Left ventricle myocardium superior (tissue), 1 donor: ENCODE measurements at regions not wholly inside any gene's neighbourhood (a gene's known extent, or its start where the extent isn't known, plus 50 kb on each side); places are given as distances from the start of the nearest gene placed in this dataset.

ENCODE experiments used
- ATAC-seq: fragments of 200-7000 bp; cut with Tn5 transposase; one replicate; pipeline ENCODE4 v1.9.1; 2020; ENCODE audit warnings: mild to moderate bottlenecking, moderate library complexity
- DNase-seq: peaks from one replicate; pipeline ENCODE4 v3.0.0-alpha.2; 2020
- intact Hi-C: fragments of 100-400 bp; cut with micrococcal nuclease; formaldehyde crosslinking; loops from one replicate; pipeline ENCODE4 v1.11.0; 2022
- donor health status: DM: no; HTN: yes; CAD: no; lungs with severe emphysema.

DNA sequence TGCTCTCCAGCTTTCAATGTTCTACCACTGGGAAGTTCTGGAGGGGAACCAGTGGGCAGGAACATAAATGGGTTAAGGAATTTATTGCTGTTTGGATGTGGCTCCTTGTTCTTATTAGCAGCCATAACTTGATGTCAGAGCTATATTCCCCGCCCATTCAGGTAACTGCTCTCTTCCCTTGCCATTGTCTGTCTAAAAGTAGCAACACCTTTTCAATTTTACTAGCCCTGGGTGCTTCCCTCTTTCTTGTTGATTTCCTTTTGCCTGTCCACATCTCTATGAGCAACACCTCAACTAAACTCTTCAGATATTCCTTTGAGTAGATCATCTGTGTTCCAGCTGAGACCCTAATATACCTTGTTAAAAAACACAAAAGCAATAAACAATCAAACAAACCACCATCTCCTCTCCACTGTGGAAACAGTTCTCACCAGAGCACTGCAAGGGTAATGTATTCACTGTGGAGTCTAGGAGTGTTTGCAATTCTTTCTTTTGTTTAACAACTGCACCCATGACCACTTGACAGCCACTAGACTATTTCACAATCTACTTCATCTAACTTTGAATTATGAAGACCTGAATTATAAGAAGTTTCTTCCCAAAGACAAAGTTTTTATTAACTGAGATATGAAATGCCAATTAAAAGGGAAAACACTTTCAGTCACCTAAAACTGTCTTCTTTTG, 436.7 kb downstream of the IPMK start:
- ATAC-seq (no peak), DNase-seq (no peak)
- intact Hi-C loops = no loop called here

- intact Hi-C loops = no loop called here
- no peak for DNase-seq
- no peak for ATAC-seq
Observed at GRCh38 chr10:57825015-57825414, 442.7 kb downstream of the IPMK start.

- intact Hi-C loops = no loop called here
- no peak for ATAC-seq
- DNase-seq = no peak
Observed at GRCh38 chr10:57823398-57823797, 444.3 kb downstream of the IPMK start.

GRCh38 chr10:57822965-57823364, 444.7 kb downstream of the IPMK start:
- ATAC-seq = no peak
- intact Hi-C loops = no loop called here
- DNase-seq = no peak

DNA sequence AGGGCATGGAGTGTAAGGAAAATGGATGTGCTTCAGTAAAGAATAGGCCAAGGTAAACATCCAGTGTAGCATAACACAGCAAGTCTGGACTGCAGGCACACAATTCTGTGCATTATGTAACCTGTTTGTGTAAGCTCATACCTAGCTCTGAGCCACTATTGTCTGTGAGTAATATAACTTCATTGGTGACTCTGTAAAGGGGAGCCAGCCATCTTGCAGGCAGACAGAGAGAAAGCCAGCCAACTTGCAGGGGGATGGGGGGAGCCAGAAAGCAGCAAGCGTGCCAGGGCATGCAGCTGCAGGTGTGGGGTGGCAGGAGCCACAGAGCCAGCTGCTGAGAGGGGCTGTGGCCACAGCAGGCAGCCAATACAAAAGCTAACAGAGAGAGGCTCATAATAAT, 449.2 kb downstream of the IPMK start:
- intact Hi-C loops = no loop called here
- no peak for ATAC-seq
- no peak for DNase-seq

DNA sequence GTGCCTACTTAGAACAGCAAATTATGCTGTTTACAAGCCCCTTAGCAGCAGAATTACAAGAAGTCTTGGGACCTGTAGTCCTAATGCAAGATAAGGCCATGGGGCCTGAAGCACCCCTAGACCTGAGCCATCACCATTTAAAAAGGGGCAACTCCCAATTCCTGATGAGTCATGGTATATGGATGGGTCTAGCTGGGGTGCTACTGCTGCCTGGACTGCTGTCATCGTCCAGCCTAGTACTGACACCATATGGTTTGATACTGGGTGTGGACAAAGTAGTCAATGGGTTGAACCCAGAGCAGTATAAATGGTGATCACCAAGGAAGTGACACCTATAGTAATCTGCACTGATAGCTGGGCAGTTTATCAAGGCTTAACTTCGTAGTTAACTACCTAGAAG, 450.0 kb downstream of the IPMK start:
- intact Hi-C loops = no loop called here
- ATAC-seq = no peak
- no peak for DNase-seq

- intact Hi-C loops = no loop called here
- ATAC-seq = no peak
- no peak for DNase-seq
Observed at GRCh38 chr10:57815949-57816348, 451.7 kb downstream of the IPMK start.

GRCh38 chr10:57809961-57810360, 457.7 kb downstream of the IPMK start:
- intact Hi-C loops = no loop called here
- no peak for ATAC-seq

GRCh38 chr10:57807906-57808305, 459.8 kb downstream of the IPMK start:
- intact Hi-C loops = no loop called here
- ATAC-seq = no peak
- no peak for DNase-seq

More at GRCh38 chr10:57809961-57810360, 457.7 kb downstream of the IPMK start:
- no peak for DNase-seq

GRCh38 chr10:57806675-57807074, 461.0 kb downstream of the IPMK start:
- intact Hi-C loops = no loop called here
- ATAC-seq (no peak), DNase-seq (no peak)

GRCh38 chr10:57799625-57800024, 468.1 kb downstream of the IPMK start:
- DNase-seq = no peak
- intact Hi-C loops = no loop called here
- ATAC-seq = no peak

- DNase-seq (no peak), ATAC-seq (no peak)
- intact Hi-C loops = no loop called here
Observed at GRCh38 chr10:57798830-57799229, 468.9 kb downstream of the IPMK start.

DNA sequence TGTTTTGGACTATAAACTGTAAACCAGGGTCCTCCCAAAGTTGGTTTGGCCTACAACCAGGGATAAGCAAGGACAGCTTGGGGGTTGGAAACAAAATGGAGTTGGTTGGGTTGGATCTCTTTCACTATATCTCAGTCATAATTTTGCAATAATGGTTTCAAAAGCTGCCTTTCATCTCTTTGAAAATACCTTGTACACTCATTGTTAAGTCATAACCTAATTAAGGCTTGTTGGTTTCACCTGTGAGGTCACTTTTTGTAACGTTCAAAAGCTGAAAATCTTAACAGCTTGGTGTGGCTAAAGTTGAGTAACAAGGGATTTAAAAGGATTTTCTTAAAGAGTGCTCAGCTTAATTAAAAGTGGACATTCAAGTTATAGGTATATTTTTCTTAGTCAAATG, 476.1 kb downstream of the IPMK start:
- ATAC-seq (no peak), DNase-seq (no peak)
- intact Hi-C loops = no loop called here

DNA sequence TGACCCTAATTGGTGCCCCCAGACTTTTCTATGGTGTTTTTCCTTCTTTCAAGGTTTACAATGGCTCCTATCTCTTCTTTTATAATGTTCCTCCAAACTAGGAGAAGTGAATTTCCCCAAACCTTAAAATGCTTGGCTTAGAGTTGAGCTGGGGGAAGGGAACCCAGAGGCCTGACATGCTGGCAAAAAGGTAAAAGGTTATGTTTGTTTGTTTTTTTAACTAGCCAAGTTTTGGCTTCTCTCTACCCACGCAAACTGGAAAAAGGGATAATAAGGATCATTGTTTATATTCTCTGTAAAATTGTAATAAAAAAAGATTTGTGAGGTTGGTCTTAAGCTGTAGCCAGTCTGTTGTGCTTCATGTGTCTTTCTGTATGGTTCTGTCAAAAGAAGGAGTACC, 477.0 kb downstream of the IPMK start:
- ATAC-seq (no peak), DNase-seq (no peak)
- intact Hi-C loops = no loop called here

GRCh38 chr10:57788117-57788516, 479.6 kb downstream of the IPMK start:
- ATAC-seq (no peak), DNase-seq (no peak)
- intact Hi-C loops = no loop called here

DNA sequence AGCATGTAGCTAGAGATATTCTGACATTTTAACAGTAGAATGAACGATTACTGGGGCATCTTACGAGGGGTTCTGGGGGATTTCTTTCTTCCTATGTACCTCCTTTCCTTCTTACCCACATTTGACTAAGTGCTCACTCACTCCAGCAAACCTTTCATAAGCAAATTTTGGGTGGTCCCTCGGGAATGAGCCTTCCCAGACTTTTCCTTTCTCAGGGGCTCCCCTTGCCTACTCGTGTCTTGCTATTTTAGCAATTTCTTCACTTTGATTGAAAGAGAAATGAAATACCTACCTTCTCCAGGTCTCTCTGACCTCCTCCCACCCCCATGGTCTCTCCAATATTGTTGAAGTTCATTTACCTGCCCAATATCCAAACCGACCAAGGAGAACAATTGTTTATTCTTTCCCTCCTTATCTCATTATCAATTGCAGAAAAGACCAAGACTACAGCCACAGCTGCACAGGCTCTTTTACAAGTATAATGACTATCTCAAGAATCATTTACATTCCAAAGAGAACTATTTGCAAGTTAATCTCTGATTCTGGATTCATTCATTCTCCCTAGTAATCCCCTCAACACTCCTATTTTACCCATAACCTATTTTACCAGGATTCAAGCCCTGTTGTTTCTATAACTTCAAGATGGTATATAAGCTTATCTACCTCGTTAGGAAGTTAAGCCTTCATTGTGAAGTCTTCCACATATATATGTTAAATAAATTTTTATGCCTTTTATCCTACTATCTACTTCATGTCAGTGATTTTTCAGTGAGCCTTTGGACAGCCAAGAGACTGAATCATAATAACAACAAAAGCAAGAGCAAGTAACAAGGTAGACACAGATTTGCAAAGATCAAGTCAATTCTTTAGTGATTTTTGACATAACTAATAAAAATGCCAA, 480.6 kb downstream of the IPMK start:
- ATAC-seq = no peak
- no peak for DNase-seq
- intact Hi-C loops = no loop called here

GRCh38 chr10:57786331-57786730, 481.4 kb downstream of the IPMK start:
- DNase-seq = no peak
- no peak for ATAC-seq
- intact Hi-C loops = no loop called here

- intact Hi-C loops = no loop called here
- ATAC-seq (no peak), DNase-seq (no peak)
Observed at GRCh38 chr10:57785546-57785945, 482.1 kb downstream of the IPMK start.

DNA sequence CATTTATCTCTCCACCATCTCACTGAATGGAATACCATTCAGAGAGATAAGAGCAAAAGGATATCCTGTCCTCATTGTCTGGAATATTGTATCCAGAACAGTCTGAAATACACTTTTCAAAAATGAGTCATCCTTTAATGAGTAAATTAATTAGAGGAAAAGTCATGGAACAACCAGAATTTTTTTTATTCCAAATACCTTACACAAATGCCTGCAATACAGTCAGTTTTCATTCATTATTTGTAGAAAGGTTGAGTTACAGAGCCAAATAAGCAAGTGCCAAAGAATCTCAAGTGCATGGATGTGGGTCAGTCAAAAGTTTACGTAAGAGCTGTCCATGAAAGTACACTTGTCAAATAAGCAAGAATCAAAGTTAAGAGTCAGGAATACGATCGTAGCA, 482.6 kb downstream of the IPMK start:
- intact Hi-C loops = no loop called here
- no peak for ATAC-seq
- no peak for DNase-seq

DNA sequence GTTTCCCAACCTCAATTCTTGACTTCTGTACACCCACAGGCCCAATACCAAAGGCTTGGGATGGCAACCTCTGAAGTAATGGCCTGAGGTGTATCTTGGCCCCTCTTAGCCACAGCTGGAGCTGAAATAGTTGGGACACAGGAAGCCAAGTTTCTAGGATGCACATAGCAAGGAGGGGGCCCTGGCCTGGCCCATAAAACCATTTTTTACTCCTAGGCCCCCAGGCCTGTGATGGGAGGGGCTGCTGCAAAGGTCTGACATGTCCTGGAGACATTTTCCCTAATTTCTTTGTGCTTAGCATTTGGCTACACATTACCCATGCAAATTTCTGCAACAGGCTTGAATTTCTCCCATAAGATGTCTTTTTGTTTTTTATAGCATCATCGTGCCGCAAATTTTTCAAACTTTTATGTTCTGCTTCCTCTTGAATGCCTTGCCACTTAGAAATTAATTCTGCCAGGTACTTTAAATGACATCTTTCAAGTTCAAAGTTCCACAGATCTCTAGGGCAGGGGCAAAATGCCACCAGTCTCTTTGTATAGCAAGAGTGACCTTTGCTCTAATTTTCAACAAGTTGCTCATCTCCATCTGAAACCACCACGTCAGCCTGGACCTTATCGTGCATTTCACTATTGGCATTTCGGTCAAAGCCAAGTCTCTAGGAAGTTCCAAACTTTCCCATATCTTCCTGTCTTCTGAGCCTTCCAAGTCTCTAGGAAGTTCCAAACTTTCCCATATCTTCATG, 490.8 kb downstream of the IPMK start:
- intact Hi-C loops = no loop called here
- ATAC-seq = no peak

More for the DNA sequence above, 490.8 kb downstream of the IPMK start:
- DNase-seq = no peak
